ENCODE measurements at regions not wholly inside any gene's neighbourhood (a gene's known extent, or its start where the extent isn't known, plus 50 kb on each side); places are given as distances from the start of the nearest gene placed in this dataset.

- no peak for DNase-seq
- Mint-ChIP-seq H3K36me3 (no peaks in the 10 kb centered on the region), H3K27ac (no peak overlapping the region), H3K9me3 (peaks cover 0 to 2% (median 0%) of the 10 kb centered on the region in 7 donors), H3K4me1 (no peaks in the 10 kb centered on the region), H3K4me3 (no peak overlapping the region), H3K27me3 (ENCODE audit: low read depth in 3 of 3) (peaks cover 0 to 3% (median 1%) of the 10 kb centered on the region in 3 donors)
- H3K79me2 ChIP-seq (ENCODE audit: insufficient read depth, low read length): no peaks in the 10 kb centered on the region
- no peak overlapping the region for H3K4me2 ChIP-seq (replicated peaks; ENCODE audit: extremely low read depth, low read length, poor library complexity, severe bottlenecking)
- no peak overlapping the region for H3K9ac ChIP-seq (ENCODE audit: insufficient read depth, low read length, poor library complexity, severe bottlenecking)
- no peaks in the 10 kb centered on the region for H3K9me3 ChIP-seq (replicated peaks in 1 of 2; ENCODE audit: control insufficient read depth in 1 of 2, insufficient read depth in 1 of 2, low read length in 2 of 2)
- TF ChIP-seq CTCF (IDR thresholded peaks at IDR 0.05): no peak
- no peaks in the 10 kb centered on the region for H3K4me1 ChIP-seq (ENCODE audit: control insufficient read depth in 1 of 2, insufficient read depth in 2 of 2, low read length in 2 of 2)
- no peak overlapping the region for H3K4me3 ChIP-seq (replicated peaks in 1 of 3; ENCODE audit: low read depth in 2 of 3, low read length in 3 of 3)
- intact Hi-C loops (cut with micrococcal nuclease): no loop called here
- no peaks in the 10 kb centered on the region for H3K36me3 ChIP-seq (replicated peaks in 1 of 2; ENCODE audit: control insufficient read depth in 1 of 2, insufficient read depth in 2 of 2, low read length in 2 of 2)
- no peak overlapping the region for H2AFZ ChIP-seq (ENCODE audit: insufficient read depth, low read depth, low read length, poor library complexity, severe bottlenecking)
- no peaks in the 10 kb centered on the region for H4K20me1 ChIP-seq (ENCODE audit: insufficient read depth, low read length)
- no peak overlapping the region for H3K27ac ChIP-seq (ENCODE audit: low read depth in 1 of 2, low read length in 2 of 2)
- no peaks in the 10 kb centered on the region for H3K27me3 ChIP-seq (ENCODE audit: control insufficient read depth in 2 of 2, insufficient read depth in 2 of 2, low read length in 2 of 2)
These were observed 205.2 kb downstream of the DKK2 start for GRCh38 chr4:106830879-106831278.

- peaks cover 0 to 6% (median 0%) of the 10 kb centered on the region in 7 donors for H3K9me3 Mint-ChIP-seq
- no peaks in the 10 kb centered on the region for H3K4me1 Mint-ChIP-seq
- no peak for DNase-seq
- WGBS (ENCODE audit: insufficient coverage): no CpG with 5 or more reads among the region's 1 CpG
- H3K36me3 Mint-ChIP-seq: no peaks in the 10 kb centered on the region
- H2AFZ ChIP-seq (ENCODE audit: insufficient read depth, low read depth, low read length, poor library complexity, severe bottlenecking): no peak overlapping the region
- no peaks in the 10 kb centered on the region for H3K79me2 ChIP-seq (ENCODE audit: insufficient read depth, low read length)
- peaks cover 2 to 5% (median 4%) of the 10 kb centered on the region in 3 donors for H3K27me3 Mint-ChIP-seq (ENCODE audit: low read depth in 3 of 3)
- no peaks in the 10 kb centered on the region for H3K4me1 ChIP-seq (ENCODE audit: control insufficient read depth in 1 of 2, insufficient read depth in 2 of 2, low read length in 2 of 2)
- no peak overlapping the region for H3K4me2 ChIP-seq (replicated peaks; ENCODE audit: extremely low read depth, low read length, poor library complexity, severe bottlenecking)
- intact Hi-C loops (cut with micrococcal nuclease): no loop called here
- H3K4me3 ChIP-seq (replicated peaks in 1 of 3; ENCODE audit: low read depth in 2 of 3, low read length in 3 of 3): no peak overlapping the region
- H3K9ac ChIP-seq (ENCODE audit: insufficient read depth, low read length, poor library complexity, severe bottlenecking): no peak overlapping the region
- no peaks in the 10 kb centered on the region for H3K27me3 ChIP-seq (ENCODE audit: control insufficient read depth in 2 of 2, insufficient read depth in 2 of 2, low read length in 2 of 2)
- no peaks in the 10 kb centered on the region for H3K9me3 ChIP-seq (replicated peaks in 1 of 2; ENCODE audit: control insufficient read depth in 1 of 2, insufficient read depth in 1 of 2, low read length in 2 of 2)
- no peak overlapping the region for H3K4me3 Mint-ChIP-seq
- no peak for TF ChIP-seq CTCF (IDR thresholded peaks at IDR 0.05)
- no peaks in the 10 kb centered on the region for H3K36me3 ChIP-seq (replicated peaks in 1 of 2; ENCODE audit: control insufficient read depth in 1 of 2, insufficient read depth in 2 of 2, low read length in 2 of 2)
- no peak overlapping the region for H3K27ac ChIP-seq (ENCODE audit: low read depth in 1 of 2, low read length in 2 of 2)
- H3K27ac Mint-ChIP-seq: no peak overlapping the region
- H4K20me1 ChIP-seq (ENCODE audit: insufficient read depth, low read length): no peaks in the 10 kb centered on the region
These were observed 217.3 kb downstream of the DKK2 start for GRCh38 chr4:106818764-106819163.
